Uterus (tissue), 2 donors: ENCODE measurements at regions not wholly inside any gene's neighbourhood (a gene's known extent, or its start where the extent isn't known, plus 50 kb on each side); places are given as distances from the start of the nearest gene placed in this dataset.

Source experiments
- CTCF ChIP-seq, 4 experiments: fragments of 200-600 bp in 2 of 4; fragments of 450-650 bp in 2 of 4; sonication (generic) in 2 of 4; IDR thresholded peaks; one replicate each; pipeline ENCODE4 v1.5.1; 2016 to 2019; ENCODE audit warnings: antibody characterized with exemption in 4 of 4, mild to moderate bottlenecking in 2 of 4, moderate library complexity in 1 of 4
- POLR2A ChIP-seq, 2 donors: fragments of 450-650 bp; IDR thresholded peaks; one replicate each; pipeline ENCODE4 v1.6.1; 2016; ENCODE audit warnings: antibody characterized with exemption in 2 of 2, mild to moderate bottlenecking in 1 of 2, moderate library complexity in 1 of 2

- TF ChIP-seq CTCF (IDR thresholded peaks at IDR 0.05) (no peak), POLR2A (IDR thresholded peaks at IDR 0.05) (no peak)
Observed at GRCh38 chr18:44474067-44474411, 206.6 kb upstream of the SETBP1 start.
